ENCODE measurements at regions not wholly inside any gene's neighbourhood (a gene's known extent, or its start where the extent isn't known, plus 50 kb on each side); places are given as distances from the start of the nearest gene placed in this dataset.

- TF ChIP-seq CTCF (conservative IDR thresholded peaks at IDR 0.05; ENCODE audit: control insufficient read depth, insufficient read depth, low read depth, low read length) = peak; percentile 99
- DNase-seq (ENCODE audit: low read depth) = peak; percentile 63
- no peak overlapping the region for H3K4me3 ChIP-seq (ENCODE audit: control insufficient read depth, low read depth, low read length)
Measured at GRCh38 chr2:217713395-217714286, 289.2 kb downstream of the TNS1 start.

GRCh38 chr2:217712431-217712830 is 290.4 kb downstream of the TNS1 start:
- DNase-seq (ENCODE audit: low read depth) = no peak
- H3K4me3 ChIP-seq (ENCODE audit: control insufficient read depth, low read depth, low read length) = no peak overlapping the region
- TF ChIP-seq CTCF (conservative IDR thresholded peaks at IDR 0.05; ENCODE audit: control insufficient read depth, insufficient read depth, low read depth, low read length) = no peak

- no peak for DNase-seq (ENCODE audit: low read depth)
- no peak for TF ChIP-seq CTCF (conservative IDR thresholded peaks at IDR 0.05; ENCODE audit: control insufficient read depth, insufficient read depth, low read depth, low read length)
- H3K4me3 ChIP-seq (ENCODE audit: control insufficient read depth, low read depth, low read length) = no peak overlapping the region
Measured at GRCh38 chr2:217711188-217711587, 291.6 kb downstream of the TNS1 start.

- H3K4me3 ChIP-seq (ENCODE audit: control insufficient read depth, low read depth, low read length) = no peak overlapping the region
- no peak for DNase-seq (ENCODE audit: low read depth)
- TF ChIP-seq CTCF (conservative IDR thresholded peaks at IDR 0.05; ENCODE audit: control insufficient read depth, insufficient read depth, low read depth, low read length) = no peak
Measured at GRCh38 chr2:217710211-217710765, 292.5 kb downstream of the TNS1 start.

- no peak for DNase-seq (ENCODE audit: low read depth)
- no peak for TF ChIP-seq CTCF (conservative IDR thresholded peaks at IDR 0.05; ENCODE audit: control insufficient read depth, insufficient read depth, low read depth, low read length)
- H3K4me3 ChIP-seq (ENCODE audit: control insufficient read depth, low read depth, low read length) = no peak overlapping the region
Measured at GRCh38 chr2:217709478-217710210, 293.2 kb downstream of the TNS1 start.

GRCh38 chr2:217707131-217707611 is 295.6 kb downstream of the TNS1 start:
- no peak overlapping the region for H3K4me3 ChIP-seq (ENCODE audit: control insufficient read depth, low read depth, low read length)
- DNase-seq (ENCODE audit: low read depth) = peak; percentile 41
- TF ChIP-seq CTCF (conservative IDR thresholded peaks at IDR 0.05; ENCODE audit: control insufficient read depth, insufficient read depth, low read depth, low read length) = no peak
